ENCODE measurements at regions not wholly inside any gene's neighbourhood (a gene's known extent, or its start where the extent isn't known, plus 50 kb on each side); places are given as distances from the start of the nearest gene placed in this dataset.

- TF ChIP-seq POLR2A (IDR thresholded peaks at IDR 0.05; ENCODE audit: extremely low read depth, insufficient read length) (no peak), CTCF (IDR thresholded peaks at IDR 0.05; ENCODE audit: low read depth, low read length) (no peak)
Measured at GRCh38 chr2:7594211-7594610, 677.0 kb downstream of the RNF144A start.

Data from NB4 (cell line).